ENCODE measurements at regions not wholly inside any gene's neighbourhood (a gene's known extent, or its start where the extent isn't known, plus 50 kb on each side); places are given as distances from the start of the nearest gene placed in this dataset.

- no peak for DNase-seq (ENCODE audit: low read depth)
These were observed 518.5 kb downstream of the FGF9 start for GRCh38 chr13:22189176-22190048.

GRCh38 chr13:22193070-22193469, 522.2 kb downstream of the FGF9 start:
- DNase-seq (ENCODE audit: low read depth): no peak

- no peak for DNase-seq (ENCODE audit: low read depth)
These were observed 523.4 kb downstream of the FGF9 start for GRCh38 chr13:22194106-22194805.

GRCh38 chr13:22195726-22196125, 524.9 kb downstream of the FGF9 start:
- DNase-seq (ENCODE audit: low read depth): no peak

GRCh38 chr13:22196777-22197176, 525.9 kb downstream of the FGF9 start:
- no peak for DNase-seq (ENCODE audit: low read depth)

- DNase-seq (ENCODE audit: low read depth): no peak
These were observed 527.1 kb downstream of the FGF9 start for GRCh38 chr13:22198001-22198400.

- no peak for DNase-seq (ENCODE audit: low read depth)
These were observed 527.9 kb downstream of the FGF9 start for GRCh38 chr13:22198641-22199217.

- DNase-seq (ENCODE audit: low read depth): no peak
These were observed 529.6 kb downstream of the FGF9 start for GRCh38 chr13:22200440-22200839.

- DNase-seq (ENCODE audit: low read depth): no peak
These were observed 530.6 kb downstream of the FGF9 start for GRCh38 chr13:22201375-22201925.

GRCh38 chr13:22210134-22210930, 539.5 kb downstream of the FGF9 start:
- no peak for DNase-seq (ENCODE audit: low read depth)

- no peak for DNase-seq (ENCODE audit: low read depth)
These were observed 541.0 kb downstream of the FGF9 start for GRCh38 chr13:22211876-22212275.

- no peak for DNase-seq (ENCODE audit: low read depth)
These were observed 541.7 kb downstream of the FGF9 start for GRCh38 chr13:22212576-22212975.

GRCh38 chr13:22214184-22214583, 543.3 kb downstream of the FGF9 start:
- no peak for DNase-seq (ENCODE audit: low read depth)

GRCh38 chr13:22218797-22219196, 547.9 kb downstream of the FGF9 start:
- no peak for DNase-seq (ENCODE audit: low read depth)

GRCh38 chr13:22219709-22220108, 548.8 kb downstream of the FGF9 start:
- DNase-seq (ENCODE audit: low read depth): no peak

- DNase-seq (ENCODE audit: low read depth): no peak
These were observed 549.6 kb downstream of the FGF9 start for GRCh38 chr13:22220151-22221135.

GRCh38 chr13:22223411-22223810, 552.5 kb downstream of the FGF9 start:
- DNase-seq (ENCODE audit: low read depth): no peak

GRCh38 chr13:22226086-22226485, 555.2 kb downstream of the FGF9 start:
- no peak for DNase-seq (ENCODE audit: low read depth)

GRCh38 chr13:22227895-22228294, 557.0 kb downstream of the FGF9 start:
- DNase-seq (ENCODE audit: low read depth): no peak

- DNase-seq (ENCODE audit: low read depth): no peak
These were observed 559.0 kb downstream of the FGF9 start for GRCh38 chr13:22229916-22230315.

GRCh38 chr13:22232186-22232585, 561.3 kb downstream of the FGF9 start:
- no peak for DNase-seq (ENCODE audit: low read depth)
